ENCODE measurements at regions not wholly inside any gene's neighbourhood (a gene's known extent, or its start where the extent isn't known, plus 50 kb on each side); places are given as distances from the start of the nearest gene placed in this dataset.

GRCh38 chr10:130546841-130547240, 410.6 kb downstream of the GLRX3 start:
- no peak for DNase-seq (ENCODE audit: low read depth)
- no peak overlapping the region for H3K4me3 ChIP-seq (ENCODE audit: low read length)
- TF ChIP-seq CTCF (IDR thresholded peaks at IDR 0.05; ENCODE audit: insufficient read depth, low read depth, low read length, missing control alignments) = no peak

DNA sequence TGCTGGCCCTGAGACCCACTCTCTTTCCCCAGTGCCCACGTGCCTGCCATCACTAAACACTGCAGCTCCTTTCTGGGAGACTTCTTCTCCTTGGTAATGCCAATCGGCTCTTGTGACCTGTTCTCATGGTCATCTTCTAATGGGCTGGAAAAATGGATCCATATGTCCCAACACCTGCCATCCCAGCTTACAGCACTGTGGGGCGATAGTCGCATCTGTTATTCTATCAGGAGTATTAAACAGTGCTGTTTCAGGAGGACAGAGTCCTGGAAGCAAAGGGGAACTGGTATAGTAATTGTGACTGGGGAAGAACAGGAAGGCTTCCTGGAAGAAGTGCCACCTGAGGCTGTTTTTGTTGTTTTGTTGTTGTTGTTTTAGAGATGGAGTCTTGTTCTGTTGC, 411.2 kb downstream of the GLRX3 start:
- no peak for TF ChIP-seq CTCF (IDR thresholded peaks at IDR 0.05; ENCODE audit: insufficient read depth, low read depth, low read length, missing control alignments)
- no peak for DNase-seq (ENCODE audit: low read depth)
- H3K4me3 ChIP-seq (ENCODE audit: low read length) = no peak overlapping the region

DNA sequence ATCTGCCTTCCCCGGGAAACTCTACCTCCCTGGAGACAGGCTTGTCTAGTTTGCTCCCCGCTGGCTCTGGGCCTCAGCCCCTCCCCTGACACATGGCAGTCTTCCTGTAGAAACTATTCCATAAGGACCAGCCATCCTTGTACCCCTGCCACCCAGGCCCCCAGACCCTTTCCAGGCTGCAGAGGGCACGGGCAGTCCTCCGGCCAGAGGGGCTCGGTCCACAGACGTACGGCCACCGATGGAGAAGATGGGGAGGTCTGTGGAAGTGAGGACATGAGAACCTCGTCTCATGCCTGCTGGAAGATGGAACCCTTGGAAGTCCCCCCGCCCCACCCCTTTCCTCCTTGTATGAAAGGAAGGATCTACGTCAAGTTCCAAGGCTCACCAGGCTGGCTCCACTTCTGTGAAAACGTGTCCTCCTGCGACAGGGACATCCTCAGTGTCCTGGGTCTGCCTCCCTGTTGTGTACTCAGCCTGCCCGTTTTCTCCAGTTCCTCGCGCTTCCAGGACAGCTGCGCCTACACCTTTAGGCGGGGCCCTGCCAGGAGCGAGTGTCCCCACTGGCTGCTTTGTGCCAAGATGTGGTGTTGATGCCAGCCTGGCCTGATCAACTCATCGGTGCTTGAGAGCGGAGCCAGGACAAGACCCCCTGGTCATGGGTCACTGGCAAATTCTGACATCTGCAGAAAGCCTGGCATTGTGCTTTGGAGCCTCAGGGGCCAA, 414.9 kb downstream of the GLRX3 start:
- no peak for TF ChIP-seq CTCF (IDR thresholded peaks at IDR 0.05; ENCODE audit: insufficient read depth, low read depth, low read length, missing control alignments)
- H3K4me3 ChIP-seq (ENCODE audit: low read length) = no peak overlapping the region
- no peak for DNase-seq (ENCODE audit: low read depth)

- H3K4me3 ChIP-seq (ENCODE audit: low read length) = no peak overlapping the region
- no peak for DNase-seq (ENCODE audit: low read depth)
- TF ChIP-seq CTCF (IDR thresholded peaks at IDR 0.05; ENCODE audit: insufficient read depth, low read depth, low read length, missing control alignments) = no peak
Observed at GRCh38 chr10:130551676-130552075, 415.5 kb downstream of the GLRX3 start.

- DNase-seq (ENCODE audit: low read depth) = no peak
- TF ChIP-seq CTCF (IDR thresholded peaks at IDR 0.05; ENCODE audit: insufficient read depth, low read depth, low read length, missing control alignments) = no peak
- no peak overlapping the region for H3K4me3 ChIP-seq (ENCODE audit: low read length)
Observed at GRCh38 chr10:130553826-130554225, 417.6 kb downstream of the GLRX3 start.

GRCh38 chr10:130554701-130555410, 418.7 kb downstream of the GLRX3 start:
- H3K4me3 ChIP-seq (ENCODE audit: low read length) = no peak overlapping the region
- DNase-seq (ENCODE audit: low read depth) = no peak
- TF ChIP-seq CTCF (IDR thresholded peaks at IDR 0.05; ENCODE audit: insufficient read depth, low read depth, low read length, missing control alignments) = no peak

- no peak for DNase-seq (ENCODE audit: low read depth)
- TF ChIP-seq CTCF (IDR thresholded peaks at IDR 0.05; ENCODE audit: insufficient read depth, low read depth, low read length, missing control alignments) = no peak
Observed at GRCh38 chr10:130555411-130555750, 419.2 kb downstream of the GLRX3 start.

More at GRCh38 chr10:130555411-130555750, 419.2 kb downstream of the GLRX3 start:
- H3K4me3 ChIP-seq (ENCODE audit: low read length) = no peak overlapping the region

Data from epithelial cell of esophagus (primary cell).